Natural killer cell (primary cell): ENCODE measurements at regions not wholly inside any gene's neighbourhood (a gene's known extent, or its start where the extent isn't known, plus 50 kb on each side); places are given as distances from the start of the nearest gene placed in this dataset.

Source experiments
- ATAC-seq, 3 donors: fragments of 150-1000 bp in 2 of 3; fragments of 200-7000 bp in 1 of 3; cut with Tn5 transposase; 1 replicate in 1 of 3; 2 replicates in 2 of 3; pipeline ENCODE4 v1.10.0; 2021; ENCODE audit warnings: mild to moderate bottlenecking in 2 of 3, moderate library complexity in 2 of 3
- DNase-seq, 2 donors: peaks; one replicate each; pipeline versions ENCODE4 v3.0.0 to v3.0.0-alpha.2; 2013 to 2021; ENCODE audit warnings: mixed read lengths in 1 of 2
- H3K27ac ChIP-seq: one replicate; pipeline ENCODE4 v1.5.1; 2013; ENCODE audit warnings: mild to moderate bottlenecking, low read length
- H3K27me3 ChIP-seq: one replicate; pipeline ENCODE4 v1.6.1; 2013; ENCODE audit warnings: low read length; ENCODE audit not compliant: control insufficient read depth, insufficient read depth
- H3K36me3 ChIP-seq: one replicate; pipeline ENCODE4 v1.6.1; 2013; ENCODE audit warnings: low read length; ENCODE audit not compliant: control insufficient read depth, insufficient read depth
- H3K4me1 ChIP-seq: one replicate; pipeline ENCODE4 v1.6.1; 2013; ENCODE audit warnings: low read length; ENCODE audit not compliant: control insufficient read depth, insufficient read depth
- H3K4me3 ChIP-seq: one replicate; pipeline ENCODE4 v1.5.1; 2013; ENCODE audit warnings: low read length
- H3K9me3 ChIP-seq: one replicate; pipeline ENCODE4 v1.6.1; 2013; ENCODE audit warnings: low read length; ENCODE audit not compliant: control insufficient read depth, insufficient read depth
- H3K27ac Mint-ChIP-seq, 2 donors: one replicate each; pipeline ENCODE4 v1.8.0; 2022; ENCODE audit warnings: mild to moderate bottlenecking in 2 of 2, mixed read lengths in 2 of 2, moderate library complexity in 1 of 2
- H3K27me3 Mint-ChIP-seq, 2 donors: one replicate each; pipeline ENCODE4 v1.8.0; 2022; ENCODE audit warnings: low read depth in 2 of 2, mixed read lengths in 2 of 2
- H3K36me3 Mint-ChIP-seq: one replicate; pipeline ENCODE4 v1.8.0; 2022; ENCODE audit warnings: mixed read lengths
- H3K4me1 Mint-ChIP-seq, 2 donors: one replicate each; pipeline ENCODE4 v1.8.0; 2022; ENCODE audit warnings: mixed read lengths in 2 of 2
- H3K4me3 Mint-ChIP-seq: one replicate; pipeline ENCODE4 v1.8.0; 2022; ENCODE audit warnings: mild to moderate bottlenecking, moderate library complexity, mixed read lengths
- H3K9me3 Mint-ChIP-seq, 2 donors: one replicate each; pipeline ENCODE4 v1.8.0; 2022; ENCODE audit warnings: mixed read lengths in 2 of 2
- WGBS: methylation state at CpG from one replicate; pipeline ENCODE4 v1.1.7; 2013; ENCODE audit warnings: missing lambda C conversion rate; ENCODE audit not compliant: insufficient coverage; 5-methylcytosine and 5-hydroxymethylcytosine counted together
- intact Hi-C: fragments of 100-400 bp; cut with micrococcal nuclease; formaldehyde crosslinking; loops from one replicate; pipeline ENCODE4 v1.14.2; 2022
- TF ChIP-seq, protein P1 (sequence below): fragments of 200-600 bp; IDR thresholded peaks from one replicate; pipeline ENCODE4 v1.8.0; 2022; ENCODE audit warnings: antibody characterized with exemption

DNA sequence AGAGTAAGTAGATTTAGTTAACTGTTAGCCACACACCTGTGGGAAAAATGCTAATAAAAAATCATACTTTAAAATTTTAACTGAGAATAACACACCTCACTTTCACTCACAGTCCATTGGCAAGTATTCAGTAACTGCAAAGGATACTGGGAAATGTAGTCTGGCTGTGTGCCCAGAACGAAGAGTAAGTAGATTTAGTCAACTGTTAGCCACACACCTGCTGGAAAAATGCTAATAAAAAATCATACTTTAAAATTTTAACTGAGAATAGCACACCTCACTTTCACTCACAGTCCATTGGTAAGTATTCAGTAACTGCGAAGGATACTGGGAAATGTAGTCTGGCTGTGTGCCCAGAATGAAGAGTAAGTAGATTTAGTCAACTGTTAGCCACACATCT is 178.4 kb upstream of the NWD2 start:
- intact Hi-C loops: no loop called here
- no peak overlapping the region for H3K27ac ChIP-seq
- no peaks in the 10 kb centered on the region for H3K36me3 ChIP-seq
- H3K36me3 Mint-ChIP-seq: no peaks in the 10 kb centered on the region
- no peaks in the 10 kb centered on the region for H3K27me3 Mint-ChIP-seq
- DNase-seq (no peak), ATAC-seq (no peak)
- TF ChIP-seq, protein P1, sequence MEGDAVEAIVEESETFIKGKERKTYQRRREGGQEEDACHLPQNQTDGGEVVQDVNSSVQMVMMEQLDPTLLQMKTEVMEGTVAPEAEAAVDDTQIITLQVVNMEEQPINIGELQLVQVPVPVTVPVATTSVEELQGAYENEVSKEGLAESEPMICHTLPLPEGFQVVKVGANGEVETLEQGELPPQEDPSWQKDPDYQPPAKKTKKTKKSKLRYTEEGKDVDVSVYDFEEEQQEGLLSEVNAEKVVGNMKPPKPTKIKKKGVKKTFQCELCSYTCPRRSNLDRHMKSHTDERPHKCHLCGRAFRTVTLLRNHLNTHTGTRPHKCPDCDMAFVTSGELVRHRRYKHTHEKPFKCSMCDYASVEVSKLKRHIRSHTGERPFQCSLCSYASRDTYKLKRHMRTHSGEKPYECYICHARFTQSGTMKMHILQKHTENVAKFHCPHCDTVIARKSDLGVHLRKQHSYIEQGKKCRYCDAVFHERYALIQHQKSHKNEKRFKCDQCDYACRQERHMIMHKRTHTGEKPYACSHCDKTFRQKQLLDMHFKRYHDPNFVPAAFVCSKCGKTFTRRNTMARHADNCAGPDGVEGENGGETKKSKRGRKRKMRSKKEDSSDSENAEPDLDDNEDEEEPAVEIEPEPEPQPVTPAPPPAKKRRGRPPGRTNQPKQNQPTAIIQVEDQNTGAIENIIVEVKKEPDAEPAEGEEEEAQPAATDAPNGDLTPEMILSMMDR: no peak
- no peak overlapping the region for H3K4me3 Mint-ChIP-seq
- no peaks in the 10 kb centered on the region for H3K27me3 ChIP-seq
- no peaks in the 10 kb centered on the region for H3K4me1 ChIP-seq
- no peaks in the 10 kb centered on the region for H3K4me1 Mint-ChIP-seq
- WGBS: no CpG with 5 or more reads among the region's 2 CpGs
- H3K4me3 ChIP-seq: no peak overlapping the region
- H3K9me3 ChIP-seq: no peaks in the 10 kb centered on the region
- peaks cover 0 to 4% of the 10 kb centered on the region in 2 donors for H3K9me3 Mint-ChIP-seq
- H3K27ac Mint-ChIP-seq: no peak overlapping the region

DNA sequence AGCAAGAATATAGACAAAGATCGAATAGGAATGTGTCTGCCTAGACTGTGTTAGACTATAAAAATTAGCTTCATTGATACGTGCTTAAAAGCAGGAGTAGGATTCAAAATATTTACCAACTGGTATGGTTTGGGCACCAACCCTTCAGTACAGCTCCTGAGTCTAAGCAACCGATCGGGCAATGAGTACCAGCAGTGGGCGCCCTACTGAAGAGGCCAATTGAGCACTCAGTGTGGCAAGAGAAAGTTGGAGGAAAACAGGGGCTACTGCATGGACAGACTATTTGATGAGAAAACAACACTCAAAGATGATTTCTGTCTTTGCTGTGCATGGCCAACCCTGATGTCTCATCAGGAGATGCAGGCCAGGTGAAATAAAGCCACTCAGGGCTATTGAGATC is 176.0 kb upstream of the NWD2 start:
- H3K36me3 ChIP-seq: no peaks in the 10 kb centered on the region
- Mint-ChIP-seq H3K4me1 (peaks cover 5 to 7% of the 10 kb centered on the region in 2 donors), H3K36me3 (no peaks in the 10 kb centered on the region), H3K27me3 (no peaks in the 10 kb centered on the region), H3K27ac (no peak overlapping the region), H3K9me3 (peaks cover 0 to 11% of the 10 kb centered on the region in 2 donors), H3K4me3 (no peak overlapping the region)
- intact Hi-C loops: no loop called here
- 59% methylated on average over 5 of the region's 5 CpGs for WGBS
- TF ChIP-seq, protein P1: no peak
- H3K4me3 ChIP-seq: no peak overlapping the region
- H3K9me3 ChIP-seq: no peaks in the 10 kb centered on the region
- no peak overlapping the region for H3K27ac ChIP-seq
- ATAC-seq (no peak), DNase-seq (no peak)
- H3K4me1 ChIP-seq: no peaks in the 10 kb centered on the region
- H3K27me3 ChIP-seq: no peaks in the 10 kb centered on the region

DNA sequence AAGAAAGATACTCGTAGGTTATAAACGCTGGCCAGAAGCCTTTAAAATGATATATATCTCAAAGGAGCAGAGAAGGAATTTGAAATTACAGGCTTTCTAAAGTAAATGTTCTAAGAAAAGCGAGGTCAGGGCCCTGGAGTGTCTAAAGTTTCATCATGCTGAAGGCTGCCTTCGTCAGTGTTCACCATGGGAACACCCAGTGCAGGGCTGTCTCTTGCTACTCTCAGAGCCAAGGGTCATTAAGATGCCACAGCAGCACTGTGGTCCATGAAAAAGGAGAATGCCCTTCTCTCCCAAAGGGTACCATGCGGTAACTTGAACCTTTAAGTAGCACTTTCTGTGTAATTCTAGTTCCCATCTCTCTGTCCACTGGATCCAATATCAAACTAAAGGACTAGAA is 174.5 kb upstream of the NWD2 start:
- intact Hi-C loops: no loop called here
- Histone ChIP-seq H3K27me3 (no peaks in the 10 kb centered on the region), H3K27ac (no peak overlapping the region), H3K4me3 (no peak overlapping the region), H3K36me3 (no peaks in the 10 kb centered on the region), H3K4me1 (no peaks in the 10 kb centered on the region), H3K9me3 (peaks cover 2% of the 10 kb centered on the region)
- Mint-ChIP-seq H3K36me3 (no peaks in the 10 kb centered on the region), H3K4me1 (peaks cover 5 to 7% of the 10 kb centered on the region in 2 donors), H3K4me3 (no peak overlapping the region), H3K27ac (no peak overlapping the region), H3K9me3 (peaks cover 0 to 11% of the 10 kb centered on the region in 2 donors), H3K27me3 (no peaks in the 10 kb centered on the region)
- no peak for ATAC-seq
- WGBS: 65% methylated on average over 5 of the region's 5 CpGs
- TF ChIP-seq, protein P1: no peak
- DNase-seq: no peak

DNA sequence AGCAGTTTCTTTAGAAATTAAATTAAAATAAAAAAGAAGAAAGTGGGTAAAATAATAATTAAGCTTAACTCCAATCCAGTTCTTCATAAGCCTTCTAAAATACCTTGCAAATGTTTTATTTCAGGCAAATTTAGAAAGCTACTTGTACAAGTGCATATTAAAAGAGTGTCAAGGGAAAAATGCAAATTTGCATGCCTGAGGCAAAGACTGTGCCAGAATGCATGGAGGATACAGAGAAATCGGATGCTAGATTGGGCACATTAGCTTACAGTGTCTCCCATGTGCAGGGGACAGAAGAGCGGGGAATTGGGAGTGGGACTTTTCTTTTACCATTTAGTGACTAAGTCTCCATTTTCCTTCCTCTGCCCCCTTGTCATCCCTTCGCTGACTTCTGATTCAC is 173.0 kb upstream of the NWD2 start:
- peaks cover 5 to 7% of the 10 kb centered on the region in 2 donors for H3K4me1 Mint-ChIP-seq
- no peak overlapping the region for H3K4me3 Mint-ChIP-seq
- no peaks in the 10 kb centered on the region for H3K36me3 ChIP-seq
- H3K27ac Mint-ChIP-seq: no peak overlapping the region
- TF ChIP-seq, protein P1: no peak
- WGBS: 83% methylated on average over 3 of the region's 3 CpGs
- no peaks in the 10 kb centered on the region for H3K27me3 ChIP-seq
- H3K4me1 ChIP-seq: no peaks in the 10 kb centered on the region
- peaks cover 2% of the 10 kb centered on the region for H3K9me3 ChIP-seq
- ATAC-seq (no peak), DNase-seq (no peak)
- H3K9me3 Mint-ChIP-seq: peaks cover 0 to 11% of the 10 kb centered on the region in 2 donors
- H3K36me3 Mint-ChIP-seq: no peaks in the 10 kb centered on the region
- H3K27ac ChIP-seq: no peak overlapping the region
- H3K27me3 Mint-ChIP-seq: no peaks in the 10 kb centered on the region
- no peak overlapping the region for H3K4me3 ChIP-seq
- intact Hi-C loops: no loop called here
